Activated CD8-positive, alpha-beta memory T cell treated with anti-CD3 and anti-CD28 coated beads for 36 hours (primary cell): ENCODE measurements at regions not wholly inside any gene's neighbourhood (a gene's known extent, or its start where the extent isn't known, plus 50 kb on each side); places are given as distances from the start of the nearest gene placed in this dataset.

Experiments
- CTCF ChIA-PET: fragments of 350-600 bp; sonication (Branson Sonifier 250); formaldehyde crosslinking; loops from one replicate; lab custom pipeline; 2021; ENCODE audit warnings: antibody characterized with exemption; lab: Charles Lee
- POLR2A ChIA-PET: fragments of 350-600 bp; sonication (Branson Sonifier 250); formaldehyde crosslinking; loops from one replicate; lab custom pipeline; 2021; ENCODE audit warnings: antibody characterized with exemption; lab: Charles Lee

DNA sequence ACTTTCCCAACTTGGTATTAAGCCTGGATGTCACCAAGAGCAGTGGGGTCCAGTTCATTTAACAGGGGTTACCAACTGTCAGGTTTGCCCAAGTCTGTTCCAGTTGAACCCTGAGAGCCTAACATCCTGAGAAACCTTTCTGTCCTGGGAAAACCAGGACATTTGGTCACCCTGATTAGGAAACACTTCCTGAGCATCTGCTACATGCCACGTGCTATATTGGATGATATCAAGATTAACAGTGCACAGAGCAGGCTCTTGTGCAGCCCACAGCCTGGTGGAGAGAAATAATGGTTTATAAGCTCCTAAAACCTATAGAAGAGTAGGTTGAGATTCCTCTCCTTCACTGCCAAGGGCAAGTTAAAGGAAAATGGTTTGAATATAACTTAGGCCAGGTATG lies 102.9 kb upstream of the RAD23B start:
- POLR2A ChIA-PET: no interaction called here
- CTCF ChIA-PET: no interaction called here

- ChIA-PET POLR2A (no interaction called here), CTCF (no interaction called here)
Observed at GRCh38 chr9:107183176-107183575, 99.9 kb upstream of the RAD23B start.

GRCh38 chr9:107188376-107188775 lies 94.7 kb upstream of the RAD23B start:
- CTCF ChIA-PET: no interaction called here
- POLR2A ChIA-PET: no interaction called here

GRCh38 chr9:107190061-107190935 lies 92.8 kb upstream of the RAD23B start:
- CTCF ChIA-PET: no interaction called here
- POLR2A ChIA-PET: no interaction called here

DNA sequence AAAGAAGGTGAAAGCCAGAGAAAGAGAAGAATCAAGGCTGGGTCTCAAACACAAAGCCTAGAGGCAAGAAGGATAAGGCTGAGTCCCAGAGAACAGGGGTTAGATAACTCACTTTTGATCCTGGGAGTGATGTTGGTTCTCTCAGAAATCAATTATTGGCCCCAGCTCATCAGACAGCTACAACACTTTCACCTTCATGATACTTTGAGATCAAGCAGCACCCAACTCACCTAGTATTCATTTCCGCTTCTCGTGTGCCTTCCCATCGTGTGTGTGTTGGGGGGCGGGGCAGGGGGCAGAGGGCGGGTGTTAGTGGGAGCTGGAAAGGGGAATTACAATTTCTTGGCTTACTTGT lies 92.2 kb upstream of the RAD23B start:
- CTCF ChIA-PET: no interaction called here

DNA sequence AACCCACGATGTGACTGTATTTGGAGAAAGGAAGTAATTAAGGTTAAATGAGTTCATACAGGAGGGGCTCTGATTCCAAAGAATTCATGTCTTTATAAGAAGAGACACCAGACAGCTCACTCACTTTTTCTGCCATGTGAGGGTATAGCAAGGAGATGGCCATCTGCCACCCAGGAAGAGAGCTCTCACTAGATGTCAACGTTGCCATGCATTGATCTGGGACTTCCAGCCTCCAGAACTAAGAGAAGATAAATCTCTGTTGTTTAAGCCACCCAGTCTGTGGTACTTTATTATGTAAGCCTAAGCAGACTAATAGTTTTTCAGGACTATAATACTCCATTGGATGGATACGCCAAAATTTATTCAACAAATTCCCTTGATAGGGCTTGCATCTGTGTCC lies 89.8 kb upstream of the RAD23B start:
- ChIA-PET POLR2A (no interaction called here), CTCF (interaction anchor here (0.6 kb wide), 1 partner anchor 116 kb away, joined by 3 read pairs; no protein-coding TSS in a partner anchor)

More for the DNA sequence above, 92.2 kb upstream of the RAD23B start:
- POLR2A ChIA-PET: no interaction called here

- POLR2A ChIA-PET: no interaction called here
- CTCF ChIA-PET: no interaction called here
Observed at GRCh38 chr9:107198718-107199117, 84.4 kb upstream of the RAD23B start.

- ChIA-PET POLR2A (no interaction called here), CTCF (no interaction called here)
Observed at GRCh38 chr9:107208121-107208520, 75.0 kb upstream of the RAD23B start.

DNA sequence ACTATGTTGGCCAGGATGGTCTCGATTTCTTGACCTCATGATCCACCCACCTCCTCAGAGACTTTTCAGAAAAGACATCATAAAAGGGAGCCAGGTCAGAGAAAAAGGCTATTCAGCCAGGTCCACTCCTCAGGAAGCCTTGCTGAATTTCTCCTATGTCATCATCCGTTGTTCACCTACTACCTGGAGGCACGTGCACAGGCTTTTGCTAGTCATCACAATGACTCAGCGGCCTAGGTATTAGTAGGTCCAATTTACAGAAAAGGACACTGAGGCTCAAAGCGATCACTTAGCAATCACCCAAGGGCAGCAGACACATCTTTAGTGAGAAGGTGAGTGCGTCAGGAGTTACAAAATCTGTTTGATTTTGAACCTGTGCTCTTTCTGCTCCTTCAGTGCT lies 72.3 kb upstream of the RAD23B start:
- ChIA-PET CTCF (no interaction called here), POLR2A (no interaction called here)

GRCh38 chr9:107211284-107211923 lies 71.7 kb upstream of the RAD23B start:
- ChIA-PET CTCF (no interaction called here), POLR2A (no interaction called here)

- ChIA-PET POLR2A (no interaction called here), CTCF (interaction anchor here (1.2 kb wide), 1 partner anchor 11 kb away, joined by 3 read pairs; no protein-coding TSS in a partner anchor)
Observed at GRCh38 chr9:107212613-107213012, 70.5 kb upstream of the RAD23B start.

DNA sequence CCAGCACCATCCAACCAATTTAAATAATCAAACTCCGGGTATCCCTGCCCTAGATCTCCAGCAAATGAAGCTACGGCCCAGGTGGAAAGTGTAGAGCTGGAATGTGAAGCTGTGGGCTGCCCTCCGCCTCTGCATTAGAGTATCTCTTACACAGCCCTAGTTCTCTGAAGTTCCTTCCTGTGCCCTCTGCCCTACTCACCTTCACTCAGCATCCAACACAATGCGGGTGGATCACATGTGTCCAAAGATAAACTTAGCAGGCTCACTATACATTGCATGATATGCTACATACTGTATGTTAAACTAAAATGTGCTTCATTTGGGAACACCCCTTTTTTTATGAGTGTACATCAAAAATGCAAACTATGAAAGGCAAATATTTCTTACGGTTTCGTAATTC lies 70.0 kb upstream of the RAD23B start:
- ChIA-PET POLR2A (no interaction called here), CTCF (interaction anchor here (1.2 kb wide), 1 partner anchor 10 kb away, joined by 3 read pairs; no protein-coding TSS in a partner anchor)

DNA sequence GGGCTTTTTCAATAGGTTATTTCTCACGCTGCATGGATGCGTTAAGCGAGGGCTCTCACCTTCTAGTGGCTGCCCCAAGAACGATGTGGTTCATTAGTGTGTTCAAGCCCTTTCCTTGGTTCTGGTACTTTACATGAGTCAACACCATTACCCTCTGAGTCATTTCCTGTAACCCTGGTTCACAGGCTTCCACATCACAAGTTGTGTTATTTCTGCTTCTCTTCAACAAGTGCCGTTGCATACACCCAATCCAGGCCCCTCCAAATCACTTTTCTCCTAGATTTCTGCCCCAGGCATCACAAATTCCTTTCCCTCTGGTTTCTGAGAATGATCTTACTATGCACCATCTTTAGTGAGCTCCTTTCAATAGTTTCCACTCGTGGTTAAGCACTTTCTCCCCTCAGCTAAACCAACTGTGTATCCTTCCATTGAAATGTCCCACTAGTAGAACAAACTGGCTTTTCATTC lies 69.5 kb upstream of the RAD23B start:
- CTCF ChIA-PET: interaction anchor here (1.2 kb wide), 1 partner anchor 10 kb away, joined by 3 read pairs; no protein-coding TSS in a partner anchor
- POLR2A ChIA-PET: no interaction called here

DNA sequence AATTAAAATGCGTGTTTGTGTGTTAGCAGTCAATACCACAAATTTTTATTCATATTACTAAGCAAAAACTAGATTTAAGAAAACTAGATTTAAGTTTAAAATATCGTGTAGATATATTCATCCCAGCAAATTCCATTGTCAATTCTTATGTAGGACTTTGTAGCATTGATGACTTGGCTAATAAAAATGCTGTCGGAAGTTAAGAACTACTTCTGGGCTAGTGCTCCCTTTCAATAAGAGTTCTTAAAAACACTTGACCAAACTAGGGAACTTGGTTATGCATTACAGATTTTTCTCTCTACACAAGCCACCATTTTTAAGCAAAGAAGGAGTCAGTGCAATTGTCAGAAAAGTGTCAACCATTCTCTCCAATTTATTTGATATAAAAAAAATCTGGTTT lies 68.7 kb upstream of the RAD23B start:
- ChIA-PET CTCF (no interaction called here), POLR2A (no interaction called here)

- POLR2A ChIA-PET: no interaction called here
- CTCF ChIA-PET: no interaction called here
Observed at GRCh38 chr9:107214915-107215314, 68.2 kb upstream of the RAD23B start.

GRCh38 chr9:107215381-107215780 lies 67.7 kb upstream of the RAD23B start:
- POLR2A ChIA-PET: no interaction called here
- CTCF ChIA-PET: no interaction called here

- ChIA-PET POLR2A (no interaction called here), CTCF (interaction anchor here (0.8 kb wide), 1 partner anchor 44 kb away, joined by 3 read pairs; no protein-coding TSS in a partner anchor)
Observed at GRCh38 chr9:107216329-107216728, 66.8 kb upstream of the RAD23B start.

DNA sequence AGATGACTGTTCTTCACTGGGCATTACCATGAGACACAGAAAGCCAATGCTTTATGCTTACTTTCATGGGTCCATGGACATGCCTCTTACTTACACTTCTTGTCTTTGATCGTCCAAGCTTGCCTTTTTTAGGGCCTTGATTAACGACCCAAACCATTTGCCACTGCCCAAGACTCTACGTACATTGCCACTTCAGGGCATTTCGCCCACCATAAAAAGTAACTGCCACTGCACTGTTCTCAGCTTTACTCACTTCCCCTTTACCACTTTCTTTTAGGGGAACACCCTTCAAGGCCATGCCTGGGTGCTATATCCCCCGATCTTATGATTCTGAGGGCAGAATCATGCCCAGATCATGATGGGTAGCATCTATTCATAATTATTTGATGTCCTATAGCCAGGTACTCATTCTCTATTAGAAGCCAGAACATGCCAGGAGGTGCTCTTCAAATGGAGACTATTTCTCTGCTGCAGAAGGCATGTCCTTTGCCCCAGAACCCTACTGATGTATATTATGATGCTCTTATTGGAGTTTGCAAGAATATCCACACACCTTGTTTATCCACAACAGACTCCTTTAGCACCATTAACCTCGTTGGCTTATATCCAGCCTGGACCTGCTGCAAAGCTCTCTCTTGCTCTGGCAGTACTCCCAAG lies 64.1 kb upstream of the RAD23B start:
- POLR2A ChIA-PET: no interaction called here
- CTCF ChIA-PET: no interaction called here

DNA sequence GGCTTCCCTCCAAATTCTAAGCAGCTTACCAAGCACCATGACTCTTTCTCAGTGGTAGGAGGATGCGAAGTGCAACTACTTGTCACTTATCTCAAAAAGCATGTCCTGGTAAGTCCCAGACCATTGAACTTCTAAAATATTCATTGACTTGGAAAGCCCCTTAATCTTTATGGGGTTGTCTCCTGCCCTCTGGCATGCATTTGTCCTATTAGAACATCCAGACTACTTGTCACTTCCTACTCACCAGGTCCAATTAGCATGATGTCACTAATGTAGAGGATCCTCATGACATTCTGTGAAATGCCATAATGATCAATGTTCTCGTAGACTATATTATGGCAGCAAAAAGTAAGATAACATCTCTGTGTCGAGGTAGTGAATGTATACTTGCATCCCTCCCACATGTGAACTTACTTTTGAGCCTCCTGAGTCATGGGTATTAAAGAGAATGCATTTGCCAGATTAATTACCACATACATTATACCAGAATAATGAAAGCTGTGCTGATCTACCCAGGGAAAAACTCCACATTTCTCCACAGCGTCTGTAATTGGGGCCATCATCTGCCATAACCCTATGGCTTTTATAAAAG lies 63.5 kb upstream of the RAD23B start:
- ChIA-PET POLR2A (no interaction called here), CTCF (no interaction called here)

- ChIA-PET CTCF (no interaction called here), POLR2A (no interaction called here)
Observed at GRCh38 chr9:107221321-107221720, 61.8 kb upstream of the RAD23B start.
